WTC11 (cell line): ENCODE measurements at regions not wholly inside any gene's neighbourhood (a gene's known extent, or its start where the extent isn't known, plus 50 kb on each side); places are given as distances from the start of the nearest gene placed in this dataset.

Experiments
- ATAC-seq: fragments of 200-7000 bp; cut with Tn5 transposase; 2 replicates; pipeline ENCODE4 v1.10.0; 2021; ENCODE audit warnings: mild to moderate bottlenecking, moderate library complexity
- CTCF ChIA-PET: fragments of 300-600 bp; sonication (Branson Sonifier 250); formaldehyde crosslinking; loops from one replicate; lab custom pipeline; 2021; ENCODE audit warnings: antibody characterized with exemption; lab: Charles Lee
- POLR2A ChIA-PET: fragments of 350-600 bp; sonication (Branson Sonifier 250); formaldehyde crosslinking; loops from one replicate; lab custom pipeline; 2021; ENCODE audit warnings: antibody characterized with exemption; lab: Charles Lee
- DNase-seq: peaks from one replicate; pipeline ENCODE4 v3.0.0; 2021; ENCODE audit warnings: low spot score
- H3K27ac Mint-ChIP-seq: 2 replicates; pipeline ENCODE4 v1.8.0; 2021; ENCODE audit warnings: mixed read lengths
- H3K27me3 Mint-ChIP-seq: 2 replicates; pipeline ENCODE4 v1.8.0; 2021; ENCODE audit warnings: low read depth, mild to moderate bottlenecking, moderate library complexity, mixed read lengths
- H3K36me3 Mint-ChIP-seq: 2 replicates; pipeline ENCODE4 v1.8.0; 2021; ENCODE audit warnings: mixed read lengths
- H3K4me1 Mint-ChIP-seq: 2 replicates; pipeline ENCODE4 v1.8.0; 2022; ENCODE audit warnings: mixed read lengths
- H3K4me3 Mint-ChIP-seq: 2 replicates; pipeline ENCODE4 v1.8.0; 2021; ENCODE audit warnings: mild to moderate bottlenecking, moderate library complexity, mixed read lengths
- H3K9me3 Mint-ChIP-seq: 2 replicates; pipeline ENCODE4 v1.8.0; 2021; ENCODE audit warnings: mixed read lengths
- CBFB ChIP-seq: sonication (generic); formaldehyde crosslinking; IDR thresholded peaks from 2 replicates; pipeline ENCODE4 v1.8.1; 2022; ENCODE audit warnings: mild to moderate bottlenecking, low read depth, missing genetic modification reagents
- EMX1 ChIP-seq: fragments of 250-450 bp; sonication (Bioruptor Pico); IDR thresholded peaks from 2 replicates; pipeline ENCODE4 v1.8.0; 2021; ENCODE audit warnings: mild to moderate bottlenecking
- ESRRA ChIP-seq: sonication (generic); formaldehyde crosslinking; IDR thresholded peaks from 2 replicates; pipeline ENCODE4 v1.8.1; 2022; ENCODE audit warnings: mild to moderate bottlenecking, missing genetic modification reagents, borderline replicate concordance
- FOXP1 ChIP-seq: sonication (generic); formaldehyde crosslinking; IDR thresholded peaks from 2 replicates; pipeline ENCODE4 v1.8.0; 2022; ENCODE audit warnings: missing genetic modification reagents, mild to moderate bottlenecking, moderate library complexity, borderline replicate concordance
- GABPB1 ChIP-seq: sonication (generic); formaldehyde crosslinking; IDR thresholded peaks from 2 replicates; pipeline ENCODE4 v1.8.1; 2023; ENCODE audit warnings: mild to moderate bottlenecking, missing genetic modification reagents
- JUN ChIP-seq: sonication (generic); formaldehyde crosslinking; IDR thresholded peaks from 2 replicates; pipeline ENCODE4 v1.8.0; 2023; ENCODE audit warnings: mild to moderate bottlenecking, missing genetic modification reagents
- NR3C1 ChIP-seq: sonication (generic); formaldehyde crosslinking; conservative IDR thresholded peaks from 2 replicates; pipeline ENCODE4 v1.8.1; 2023; ENCODE audit warnings: low read depth, mild to moderate bottlenecking, missing genetic modification reagents
- PRRX2 ChIP-seq: fragments of 250-450 bp; sonication (Bioruptor Pico); IDR thresholded peaks from 2 replicates; pipeline ENCODE4 v1.8.0; 2021; ENCODE audit warnings: mild to moderate bottlenecking
- RELA ChIP-seq: sonication (generic); formaldehyde crosslinking; IDR thresholded peaks from 2 replicates; pipeline ENCODE4 v1.8.1; 2022; ENCODE audit warnings: missing genetic modification reagents, mild to moderate bottlenecking, borderline replicate concordance
- TEAD1 ChIP-seq: sonication (generic); formaldehyde crosslinking; IDR thresholded peaks from 2 replicates; pipeline ENCODE4 v1.8.0; 2022; ENCODE audit warnings: mild to moderate bottlenecking, missing genetic modification reagents
- TEAD4 ChIP-seq: sonication (generic); formaldehyde crosslinking; IDR thresholded peaks from 2 replicates; pipeline ENCODE4 v1.8.0; 2022; ENCODE audit warnings: mild to moderate bottlenecking, missing genetic modification reagents
- ZNF317 ChIP-seq: sonication (generic); formaldehyde crosslinking; IDR thresholded peaks from 2 replicates; pipeline ENCODE4 v1.8.1; 2023; ENCODE audit warnings: low read depth, mild to moderate bottlenecking, moderate library complexity, missing genetic modification reagents, borderline replicate concordance
- ZNF396 ChIP-seq: fragments of 250-450 bp; sonication (Bioruptor Pico); IDR thresholded peaks from 2 replicates; pipeline ENCODE4 v1.8.0; 2021; ENCODE audit warnings: mild to moderate bottlenecking, moderate library complexity, borderline replicate concordance
- TF ChIP-seq, protein P1 (sequence below): sonication (generic); formaldehyde crosslinking; IDR thresholded peaks from 2 replicates; pipeline ENCODE4 v1.8.1; 2022; ENCODE audit warnings: missing genetic modification reagents, borderline replicate concordance
- TF ChIP-seq, protein P2 (sequence below): fragments of 250-450 bp; sonication (Bioruptor Pico); IDR thresholded peaks from 2 replicates; pipeline ENCODE4 v2.1.2; 2022; ENCODE audit warnings: mild to moderate bottlenecking, moderate library complexity
- TF ChIP-seq, protein P3 (sequence below): sonication (generic); formaldehyde crosslinking; IDR thresholded peaks from 2 replicates; pipeline ENCODE4 v1.8.1; 2023; ENCODE audit warnings: mild to moderate bottlenecking, missing genetic modification reagents, moderate library complexity
- TF ChIP-seq, protein P4 (sequence below): sonication (generic); formaldehyde crosslinking; IDR thresholded peaks from 2 replicates; pipeline ENCODE4 v1.8.0; 2022; ENCODE audit warnings: mild to moderate bottlenecking, missing genetic modification reagents
- TF ChIP-seq, protein P5 (sequence below): sonication (generic); formaldehyde crosslinking; IDR thresholded peaks from 2 replicates; pipeline ENCODE4 v1.8.1; 2023; ENCODE audit warnings: mild to moderate bottlenecking, missing genetic modification reagents
- TF ChIP-seq, protein P6 (sequence below): fragments of 250-450 bp; sonication (Bioruptor Pico); IDR thresholded peaks from 2 replicates; pipeline ENCODE4 v1.8.0; 2021; ENCODE audit warnings: mild to moderate bottlenecking
- TF ChIP-seq, protein P7 (sequence below): sonication (generic); formaldehyde crosslinking; IDR thresholded peaks from 2 replicates; pipeline ENCODE4 v1.8.0; 2022; ENCODE audit warnings: mild to moderate bottlenecking, missing genetic modification reagents
- TF ChIP-seq, protein P8 (sequence below): sonication (generic); formaldehyde crosslinking; IDR thresholded peaks from 2 replicates; pipeline ENCODE4 v1.8.1; 2022; ENCODE audit warnings: low read depth, missing genetic modification reagents, borderline replicate concordance
- TF ChIP-seq, protein P9 (sequence below): sonication (generic); formaldehyde crosslinking; IDR thresholded peaks from 2 replicates; pipeline ENCODE4 v1.8.1; 2022; ENCODE audit warnings: mild to moderate bottlenecking, moderate library complexity, missing genetic modification reagents

DNA sequence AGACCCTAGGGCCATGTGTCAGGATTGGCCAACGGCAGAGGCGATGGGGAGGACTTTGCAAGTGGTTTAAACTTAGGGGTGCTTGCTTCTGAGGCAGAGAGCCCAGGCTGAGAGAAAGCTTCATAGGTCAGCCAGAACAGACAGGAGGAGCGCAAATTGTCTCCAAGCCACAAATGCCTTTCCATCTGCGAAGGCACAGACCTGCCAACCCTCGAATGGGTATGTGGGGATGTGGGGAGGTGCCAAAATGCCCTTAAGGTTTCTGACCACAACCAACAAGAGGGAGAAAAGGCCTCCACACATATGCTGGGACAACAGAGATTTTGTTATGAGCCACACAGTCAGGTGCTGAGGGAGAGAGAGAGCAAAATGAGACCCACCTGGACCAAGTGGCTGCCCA, 283.6 kb downstream of the CYP26B1 start:
- no peaks in the 10 kb centered on the region; the same call in 1 of the 2 replicates for H3K27me3 Mint-ChIP-seq
- POLR2A ChIA-PET, result no interaction called here
- DNase-seq (no peak), ATAC-seq (no peak)
- peaks cover 2% of the 10 kb centered on the region; the same call in 1 of the 2 replicates for H3K4me1 Mint-ChIP-seq
- H3K4me3 Mint-ChIP-seq, result no peak overlapping the region
- TF ChIP-seq PRRX2 (CRISPR knock-in tag) (no peak), TEAD4 (CRISPR knock-in tag) (no peak), JUN (CRISPR knock-in tag) (no peak), ZNF396 (CRISPR knock-in tag) (no peak), NR3C1 (no peak), FOXP1 (CRISPR knock-in tag) (no peak), GABPB1 (CRISPR knock-in tag) (no peak)
- TF ChIP-seq, protein P1, sequence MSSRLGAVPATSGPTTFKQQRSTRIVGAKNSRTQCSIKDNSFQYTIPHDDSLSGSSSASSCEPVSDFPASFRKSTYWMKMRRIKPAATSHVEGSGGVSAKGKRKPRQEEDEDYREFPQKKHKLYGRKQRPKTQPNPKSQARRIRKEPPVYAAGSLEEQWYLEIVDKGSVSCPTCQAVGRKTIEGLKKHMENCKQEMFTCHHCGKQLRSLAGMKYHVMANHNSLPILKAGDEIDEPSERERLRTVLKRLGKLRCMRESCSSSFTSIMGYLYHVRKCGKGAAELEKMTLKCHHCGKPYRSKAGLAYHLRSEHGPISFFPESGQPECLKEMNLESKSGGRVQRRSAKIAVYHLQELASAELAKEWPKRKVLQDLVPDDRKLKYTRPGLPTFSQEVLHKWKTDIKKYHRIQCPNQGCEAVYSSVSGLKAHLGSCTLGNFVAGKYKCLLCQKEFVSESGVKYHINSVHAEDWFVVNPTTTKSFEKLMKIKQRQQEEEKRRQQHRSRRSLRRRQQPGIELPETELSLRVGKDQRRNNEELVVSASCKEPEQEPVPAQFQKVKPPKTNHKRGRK, result no peak
- H3K36me3 Mint-ChIP-seq, result no peaks in the 10 kb centered on the region
- H3K27ac Mint-ChIP-seq, result no peak overlapping the region
- CTCF ChIA-PET, result interaction anchor here (1.4 kb wide), 1 partner anchor 66 kb away, joined by 3 read pairs; no protein-coding TSS in a partner anchor
- H3K9me3 Mint-ChIP-seq, result no peaks in the 10 kb centered on the region

DNA sequence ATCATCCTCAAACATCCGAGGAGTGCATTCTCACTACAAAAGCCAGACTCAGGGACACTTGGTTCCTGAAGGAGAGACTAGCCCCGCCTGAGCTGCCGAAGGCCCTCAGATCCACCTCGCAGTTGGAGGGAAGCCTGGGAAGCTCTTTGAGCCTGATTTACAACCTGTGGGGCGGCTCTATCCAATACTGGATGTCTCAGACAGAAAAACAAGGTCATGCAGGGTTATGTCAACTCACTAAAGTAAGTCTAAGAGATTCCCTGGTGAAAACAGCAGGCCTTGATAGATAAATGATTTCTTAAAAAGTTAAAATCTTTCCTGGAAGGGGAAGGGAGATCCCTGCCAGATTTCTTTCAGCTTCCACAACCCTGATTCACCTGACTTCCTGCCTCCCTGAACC, 284.3 kb downstream of the CYP26B1 start:
- Mint-ChIP-seq H3K27ac (no peak overlapping the region), H3K36me3 (no peaks in the 10 kb centered on the region), H3K9me3 (no peaks in the 10 kb centered on the region), H3K4me1 (peaks cover 2% of the 10 kb centered on the region; the same call in 1 of the 2 replicates), H3K27me3 (no peaks in the 10 kb centered on the region; the same call in 1 of the 2 replicates), H3K4me3 (no peak overlapping the region)
- ChIA-PET POLR2A (no interaction called here), CTCF (interaction anchor here (1.4 kb wide), 1 partner anchor 65 kb away, joined by 3 read pairs; no protein-coding TSS in a partner anchor)
- ATAC-seq, result no peak
- no peak for DNase-seq
- TF ChIP-seq, protein P2, sequence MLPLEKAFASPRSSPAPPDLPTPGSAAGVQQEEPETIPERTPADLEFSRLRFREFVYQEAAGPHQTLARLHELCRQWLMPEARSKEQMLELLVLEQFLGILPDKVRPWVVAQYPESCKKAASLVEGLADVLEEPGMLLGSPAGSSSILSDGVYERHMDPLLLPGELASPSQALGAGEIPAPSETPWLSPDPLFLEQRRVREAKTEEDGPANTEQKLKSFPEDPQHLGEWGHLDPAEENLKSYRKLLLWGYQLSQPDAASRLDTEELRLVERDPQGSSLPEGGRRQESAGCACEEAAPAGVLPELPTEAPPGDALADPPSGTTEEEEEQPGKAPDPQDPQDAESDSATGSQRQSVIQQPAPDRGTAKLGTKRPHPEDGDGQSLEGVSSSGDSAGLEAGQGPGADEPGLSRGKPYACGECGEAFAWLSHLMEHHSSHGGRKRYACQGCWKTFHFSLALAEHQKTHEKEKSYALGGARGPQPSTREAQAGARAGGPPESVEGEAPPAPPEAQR, result no peak
- TF ChIP-seq GABPB1 (CRISPR knock-in tag) (no peak), EMX1 (CRISPR knock-in tag) (no peak), PRRX2 (CRISPR knock-in tag) (no peak), ESRRA (no peak), RELA (CRISPR knock-in tag) (no peak)
- TF ChIP-seq, protein P3, sequence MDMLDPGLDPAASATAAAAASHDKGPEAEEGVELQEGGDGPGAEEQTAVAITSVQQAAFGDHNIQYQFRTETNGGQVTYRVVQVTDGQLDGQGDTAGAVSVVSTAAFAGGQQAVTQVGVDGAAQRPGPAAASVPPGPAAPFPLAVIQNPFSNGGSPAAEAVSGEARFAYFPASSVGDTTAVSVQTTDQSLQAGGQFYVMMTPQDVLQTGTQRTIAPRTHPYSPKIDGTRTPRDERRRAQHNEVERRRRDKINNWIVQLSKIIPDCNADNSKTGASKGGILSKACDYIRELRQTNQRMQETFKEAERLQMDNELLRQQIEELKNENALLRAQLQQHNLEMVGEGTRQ (CRISPR knock-in tag), result no peak
- TF ChIP-seq, protein P4, sequence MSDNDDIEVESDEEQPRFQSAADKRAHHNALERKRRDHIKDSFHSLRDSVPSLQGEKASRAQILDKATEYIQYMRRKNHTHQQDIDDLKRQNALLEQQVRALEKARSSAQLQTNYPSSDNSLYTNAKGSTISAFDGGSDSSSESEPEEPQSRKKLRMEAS (CRISPR knock-in tag), result no peak
- TF ChIP-seq, protein P5, sequence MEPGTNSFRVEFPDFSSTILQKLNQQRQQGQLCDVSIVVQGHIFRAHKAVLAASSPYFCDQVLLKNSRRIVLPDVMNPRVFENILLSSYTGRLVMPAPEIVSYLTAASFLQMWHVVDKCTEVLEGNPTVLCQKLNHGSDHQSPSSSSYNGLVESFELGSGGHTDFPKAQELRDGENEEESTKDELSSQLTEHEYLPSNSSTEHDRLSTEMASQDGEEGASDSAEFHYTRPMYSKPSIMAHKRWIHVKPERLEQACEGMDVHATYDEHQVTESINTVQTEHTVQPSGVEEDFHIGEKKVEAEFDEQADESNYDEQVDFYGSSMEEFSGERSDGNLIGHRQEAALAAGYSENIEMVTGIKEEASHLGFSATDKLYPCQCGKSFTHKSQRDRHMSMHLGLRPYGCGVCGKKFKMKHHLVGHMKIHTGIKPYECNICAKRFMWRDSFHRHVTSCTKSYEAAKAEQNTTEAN (CRISPR knock-in tag), result no peak

DNA sequence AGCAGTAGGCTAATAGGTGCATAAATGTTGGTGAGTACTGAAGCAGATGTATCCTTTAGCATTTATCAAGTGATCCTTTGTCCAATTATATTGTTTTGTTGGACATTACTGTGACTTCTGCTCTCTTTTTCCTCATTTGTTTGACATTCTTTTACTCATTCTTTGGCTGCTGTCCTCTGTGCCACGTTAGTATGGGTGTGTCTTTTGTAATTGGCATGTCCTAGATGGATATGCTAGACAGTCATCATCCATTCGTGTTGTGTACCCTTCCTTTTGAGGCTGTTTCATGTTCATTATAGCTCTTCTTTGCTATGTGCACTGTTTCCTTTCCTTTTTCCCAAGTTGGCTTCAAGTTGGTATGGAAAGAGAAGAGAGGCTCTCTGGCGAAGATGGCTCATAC, 284.7 kb downstream of the CYP26B1 start:
- Mint-ChIP-seq H3K4me1 (peaks cover 2% of the 10 kb centered on the region; the same call in 1 of the 2 replicates), H3K36me3 (no peaks in the 10 kb centered on the region), H3K27me3 (no peaks in the 10 kb centered on the region; the same call in 1 of the 2 replicates), H3K27ac (no peak overlapping the region), H3K4me3 (no peak overlapping the region), H3K9me3 (no peaks in the 10 kb centered on the region)
- DNase-seq (no peak), ATAC-seq (no peak)
- POLR2A ChIA-PET, result no interaction called here
- CTCF ChIA-PET, result interaction anchor here (1.4 kb wide), 1 partner anchor 65 kb away, joined by 3 read pairs; no protein-coding TSS in a partner anchor
- TF ChIP-seq, protein P6, sequence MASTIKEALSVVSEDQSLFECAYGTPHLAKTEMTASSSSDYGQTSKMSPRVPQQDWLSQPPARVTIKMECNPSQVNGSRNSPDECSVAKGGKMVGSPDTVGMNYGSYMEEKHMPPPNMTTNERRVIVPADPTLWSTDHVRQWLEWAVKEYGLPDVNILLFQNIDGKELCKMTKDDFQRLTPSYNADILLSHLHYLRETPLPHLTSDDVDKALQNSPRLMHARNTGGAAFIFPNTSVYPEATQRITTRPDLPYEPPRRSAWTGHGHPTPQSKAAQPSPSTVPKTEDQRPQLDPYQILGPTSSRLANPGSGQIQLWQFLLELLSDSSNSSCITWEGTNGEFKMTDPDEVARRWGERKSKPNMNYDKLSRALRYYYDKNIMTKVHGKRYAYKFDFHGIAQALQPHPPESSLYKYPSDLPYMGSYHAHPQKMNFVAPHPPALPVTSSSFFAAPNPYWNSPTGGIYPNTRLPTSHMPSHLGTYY, result no peak
- TF ChIP-seq TEAD1 (no peak), ZNF317 (no peak), CBFB (CRISPR knock-in tag) (no peak)
- TF ChIP-seq, protein P7, sequence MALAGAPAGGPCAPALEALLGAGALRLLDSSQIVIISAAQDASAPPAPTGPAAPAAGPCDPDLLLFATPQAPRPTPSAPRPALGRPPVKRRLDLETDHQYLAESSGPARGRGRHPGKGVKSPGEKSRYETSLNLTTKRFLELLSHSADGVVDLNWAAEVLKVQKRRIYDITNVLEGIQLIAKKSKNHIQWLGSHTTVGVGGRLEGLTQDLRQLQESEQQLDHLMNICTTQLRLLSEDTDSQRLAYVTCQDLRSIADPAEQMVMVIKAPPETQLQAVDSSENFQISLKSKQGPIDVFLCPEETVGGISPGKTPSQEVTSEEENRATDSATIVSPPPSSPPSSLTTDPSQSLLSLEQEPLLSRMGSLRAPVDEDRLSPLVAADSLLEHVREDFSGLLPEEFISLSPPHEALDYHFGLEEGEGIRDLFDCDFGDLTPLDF, result no peak
- TF ChIP-seq, protein P8, sequence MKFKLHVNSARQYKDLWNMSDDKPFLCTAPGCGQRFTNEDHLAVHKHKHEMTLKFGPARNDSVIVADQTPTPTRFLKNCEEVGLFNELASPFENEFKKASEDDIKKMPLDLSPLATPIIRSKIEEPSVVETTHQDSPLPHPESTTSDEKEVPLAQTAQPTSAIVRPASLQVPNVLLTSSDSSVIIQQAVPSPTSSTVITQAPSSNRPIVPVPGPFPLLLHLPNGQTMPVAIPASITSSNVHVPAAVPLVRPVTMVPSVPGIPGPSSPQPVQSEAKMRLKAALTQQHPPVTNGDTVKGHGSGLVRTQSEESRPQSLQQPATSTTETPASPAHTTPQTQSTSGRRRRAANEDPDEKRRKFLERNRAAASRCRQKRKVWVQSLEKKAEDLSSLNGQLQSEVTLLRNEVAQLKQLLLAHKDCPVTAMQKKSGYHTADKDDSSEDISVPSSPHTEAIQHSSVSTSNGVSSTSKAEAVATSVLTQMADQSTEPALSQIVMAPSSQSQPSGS (CRISPR knock-in tag), result no peak
- TF ChIP-seq, protein P9, sequence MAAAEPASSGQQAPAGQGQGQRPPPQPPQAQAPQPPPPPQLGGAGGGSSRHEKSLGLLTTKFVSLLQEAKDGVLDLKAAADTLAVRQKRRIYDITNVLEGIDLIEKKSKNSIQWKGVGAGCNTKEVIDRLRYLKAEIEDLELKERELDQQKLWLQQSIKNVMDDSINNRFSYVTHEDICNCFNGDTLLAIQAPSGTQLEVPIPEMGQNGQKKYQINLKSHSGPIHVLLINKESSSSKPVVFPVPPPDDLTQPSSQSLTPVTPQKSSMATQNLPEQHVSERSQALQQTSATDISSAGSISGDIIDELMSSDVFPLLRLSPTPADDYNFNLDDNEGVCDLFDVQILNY (CRISPR knock-in tag), result no peak
